SK-N-SH treated with all-trans-retinoic acid at 6 μM for 48 hours (cell line): ENCODE measurements at regions not wholly inside any gene's neighbourhood (a gene's known extent, or its start where the extent isn't known, plus 50 kb on each side); places are given as distances from the start of the nearest gene placed in this dataset.

Experiments used
- ARNTL ChIP-seq: fragments of 450-650 bp; formaldehyde crosslinking; IDR thresholded peaks from 2 replicates; pipeline ENCODE4 v1.5.0; 2020; ENCODE audit warnings: low read depth, mild to moderate bottlenecking, moderate library complexity, borderline replicate concordance
- BACH2 ChIP-seq: fragments of 250-450 bp; sonication (Bioruptor Pico); IDR thresholded peaks from 2 replicates; pipeline ENCODE4 v1.9.0; 2021; ENCODE audit warnings: mild to moderate bottlenecking, borderline replicate concordance
- CREB5 ChIP-seq: fragments of 250-450 bp; sonication (Bioruptor Pico); IDR thresholded peaks from 2 replicates; pipeline ENCODE4 v1.5.1; 2020; ENCODE audit warnings: low read depth, mild to moderate bottlenecking, moderate library complexity
- CSRNP3 ChIP-seq: fragments of 250-450 bp; sonication (Bioruptor Pico); IDR thresholded peaks from 2 replicates; pipeline ENCODE4 v1.5.1; 2021; ENCODE audit warnings: mild to moderate bottlenecking, moderate library complexity
- ESRRG ChIP-seq: fragments of 250-450 bp; sonication (Bioruptor Pico); IDR thresholded peaks from 2 replicates; pipeline ENCODE4 v1.6.1; 2021; ENCODE audit warnings: mild to moderate bottlenecking
- GLIS3 ChIP-seq: fragments of 250-450 bp; sonication (Bioruptor Pico); IDR thresholded peaks from 2 replicates; pipeline ENCODE4 v1.5.0; 2020; ENCODE audit warnings: mild to moderate bottlenecking, moderate library complexity
- OSR1 ChIP-seq: fragments of 250-450 bp; sonication (Bioruptor Pico); IDR thresholded peaks from 2 replicates; pipeline ENCODE4 v1.8.0; 2022; ENCODE audit warnings: moderate library complexity, mild to moderate bottlenecking, inconsistent platforms
- PATZ1 ChIP-seq: fragments of 250-450 bp; sonication (Bioruptor Pico); IDR thresholded peaks from 2 replicates; pipeline ENCODE4 v1.8.0; 2020; ENCODE audit warnings: mild to moderate bottlenecking, moderate library complexity, borderline replicate concordance
- PPARA ChIP-seq: fragments of 250-450 bp; sonication (Bioruptor Pico); IDR thresholded peaks from 2 replicates; pipeline ENCODE4 v1.5.0; 2020; ENCODE audit warnings: mild to moderate bottlenecking, borderline replicate concordance
- RARB ChIP-seq: fragments of 250-450 bp; sonication (Bioruptor Pico); IDR thresholded peaks from 2 replicates; pipeline ENCODE4 v1.8.0; 2021; ENCODE audit warnings: mild to moderate bottlenecking, moderate library complexity
- SNAI2 ChIP-seq: fragments of 250-450 bp; sonication (Bioruptor Pico); IDR thresholded peaks from 2 replicates; pipeline ENCODE4 v1.5.0; 2020; ENCODE audit warnings: mild to moderate bottlenecking, moderate library complexity
- TOX ChIP-seq: fragments of 250-450 bp; sonication (Bioruptor Pico); IDR thresholded peaks from 2 replicates; pipeline ENCODE4 v1.8.0; 2021; ENCODE audit warnings: mild to moderate bottlenecking, moderate library complexity, borderline replicate concordance
- TSHZ2 ChIP-seq: fragments of 250-450 bp; sonication (Bioruptor Pico); IDR thresholded peaks from 2 replicates; pipeline ENCODE4 v1.5.0; 2020; ENCODE audit warnings: mild to moderate bottlenecking, moderate library complexity
- ZNF70 ChIP-seq: fragments of 450-650 bp; formaldehyde crosslinking; IDR thresholded peaks from 2 replicates; pipeline ENCODE4 v1.5.0; 2020; ENCODE audit warnings: mild to moderate bottlenecking, moderate library complexity

GRCh38 chr4:111761531-111761930 lies 383.7 kb upstream of the FAM241A start:
- TF ChIP-seq GLIS3 (CRISPR knock-in tag) (no peak), ARNTL (CRISPR knock-in tag) (no peak), TOX (CRISPR knock-in tag) (no peak), RARB (CRISPR knock-in tag) (no peak), CREB5 (CRISPR knock-in tag) (no peak), TSHZ2 (CRISPR knock-in tag) (no peak), ESRRG (CRISPR knock-in tag) (no peak), ZNF70 (CRISPR knock-in tag) (no peak), SNAI2 (no peak), OSR1 (no peak), BACH2 (CRISPR knock-in tag) (no peak), CSRNP3 (CRISPR knock-in tag) (no peak), PATZ1 (CRISPR knock-in tag) (no peak), PPARA (no peak)
